ENCODE measurements at regions not wholly inside any gene's neighbourhood (a gene's known extent, or its start where the extent isn't known, plus 50 kb on each side); places are given as distances from the start of the nearest gene placed in this dataset.

- DNase-seq: no peak
These were observed 193.8 kb downstream of the GADD45G start for GRCh38 chr9:89798547-89799120.

- no peak for DNase-seq
These were observed 194.4 kb downstream of the GADD45G start for GRCh38 chr9:89799221-89799620.

- no peak for DNase-seq
These were observed 195.0 kb downstream of the GADD45G start for GRCh38 chr9:89799766-89800165.

- DNase-seq: no peak
These were observed 196.5 kb downstream of the GADD45G start for GRCh38 chr9:89801341-89801740.

GRCh38 chr9:89801742-89802670 lies 197.2 kb downstream of the GADD45G start:
- no peak for DNase-seq

- no peak for DNase-seq
These were observed 198.1 kb downstream of the GADD45G start for GRCh38 chr9:89802781-89803355.

- no peak for DNase-seq
These were observed 198.6 kb downstream of the GADD45G start for GRCh38 chr9:89803403-89803802.

GRCh38 chr9:89804766-89805531 lies 200.1 kb downstream of the GADD45G start:
- DNase-seq: no peak

GRCh38 chr9:89805571-89806292 lies 200.9 kb downstream of the GADD45G start:
- no peak for DNase-seq

- no peak for DNase-seq
These were observed 201.7 kb downstream of the GADD45G start for GRCh38 chr9:89806371-89807100.

GRCh38 chr9:89807101-89807395 lies 202.2 kb downstream of the GADD45G start:
- DNase-seq: no peak

- no peak for DNase-seq
These were observed 202.9 kb downstream of the GADD45G start for GRCh38 chr9:89807682-89808075.

- DNase-seq: no peak
These were observed 203.4 kb downstream of the GADD45G start for GRCh38 chr9:89808076-89808755.

GRCh38 chr9:89808756-89809181 lies 204.0 kb downstream of the GADD45G start:
- DNase-seq: no peak

- no peak for DNase-seq
These were observed 205.6 kb downstream of the GADD45G start for GRCh38 chr9:89810431-89810830.

GRCh38 chr9:89811356-89811755 lies 206.5 kb downstream of the GADD45G start:
- no peak for DNase-seq

- DNase-seq: no peak
These were observed 207.2 kb downstream of the GADD45G start for GRCh38 chr9:89811886-89812450.

GRCh38 chr9:89812556-89813181 lies 207.9 kb downstream of the GADD45G start:
- no peak for DNase-seq

GRCh38 chr9:89813482-89813881 lies 208.7 kb downstream of the GADD45G start:
- no peak for DNase-seq

- no peak for DNase-seq
These were observed 209.7 kb downstream of the GADD45G start for GRCh38 chr9:89814340-89815040.
